ENCODE measurements at regions not wholly inside any gene's neighbourhood (a gene's known extent, or its start where the extent isn't known, plus 50 kb on each side); places are given as distances from the start of the nearest gene placed in this dataset.

GRCh38 chr1:221945669-221946068, 203.8 kb upstream of the DUSP10 start:
- no peak for DNase-seq

DNA sequence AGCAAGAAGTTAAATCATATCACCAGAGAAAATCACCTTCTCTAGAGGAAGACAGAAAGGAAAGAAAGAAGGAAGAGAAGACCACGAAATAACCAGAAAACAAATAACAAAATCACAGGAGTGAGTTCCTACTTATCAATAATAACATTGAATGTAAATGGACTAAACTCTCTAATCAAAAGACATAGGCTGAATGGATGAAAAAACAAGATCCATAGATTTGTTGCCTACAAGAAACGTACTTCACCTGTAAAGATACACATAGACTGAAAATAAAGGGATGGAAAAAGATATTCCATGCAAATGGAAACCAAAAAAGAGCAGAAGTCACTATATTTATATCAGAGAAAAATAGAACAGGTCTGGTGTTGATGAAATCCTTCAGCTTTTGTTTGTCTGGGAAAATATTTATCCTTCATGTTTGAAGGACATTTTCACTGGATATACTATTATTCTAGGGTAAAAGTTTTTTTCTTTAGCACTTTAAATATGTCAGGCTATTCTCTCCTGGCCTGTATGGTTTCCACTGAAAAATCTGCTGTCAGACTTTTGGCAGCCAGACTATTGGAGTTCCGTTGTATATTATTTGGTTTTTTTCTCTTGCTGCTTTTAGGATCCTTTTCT, 202.5 kb upstream of the DUSP10 start:
- no peak for DNase-seq

- DNase-seq: no peak
Observed at GRCh38 chr1:221940631-221941030, 198.7 kb upstream of the DUSP10 start.

GRCh38 chr1:221939607-221940006, 197.7 kb upstream of the DUSP10 start:
- DNase-seq: peak; percentile 69

DNA sequence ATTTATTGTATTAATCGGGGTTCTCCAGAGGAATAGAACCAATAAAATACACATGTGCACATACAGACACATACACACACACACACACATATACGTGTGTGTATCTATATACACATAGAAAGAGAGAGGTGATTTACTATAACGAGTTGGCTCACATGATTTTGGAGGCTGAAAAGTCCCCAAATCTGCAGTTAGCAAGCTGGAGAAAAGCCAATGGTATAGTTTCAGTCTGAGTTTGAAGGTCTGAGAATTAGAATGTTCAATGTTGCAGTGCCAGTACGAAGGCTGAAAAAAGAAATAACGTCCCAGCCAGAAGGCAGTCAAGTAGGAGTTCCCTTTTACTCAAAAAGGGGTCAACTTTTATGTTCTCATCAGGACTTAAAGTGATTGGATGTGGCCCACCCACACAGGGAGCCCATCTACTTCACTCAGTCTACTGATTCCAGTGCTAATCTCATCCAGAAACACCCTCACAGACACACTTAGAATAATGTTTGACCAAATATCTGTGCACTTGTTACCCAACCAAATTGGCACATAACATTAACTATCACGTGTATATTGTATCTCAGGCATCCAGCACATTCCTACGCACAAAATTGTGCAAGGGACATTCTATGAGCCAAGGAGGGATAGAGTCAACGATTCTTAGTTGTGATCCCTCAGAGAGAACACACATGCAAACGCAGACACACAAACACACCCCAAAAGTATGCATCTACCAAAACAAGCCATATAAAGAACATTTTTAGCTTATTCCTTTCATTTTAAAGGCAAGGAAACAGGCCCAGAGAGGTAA, 195.5 kb upstream of the DUSP10 start:
- DNase-seq: no peak

DNA sequence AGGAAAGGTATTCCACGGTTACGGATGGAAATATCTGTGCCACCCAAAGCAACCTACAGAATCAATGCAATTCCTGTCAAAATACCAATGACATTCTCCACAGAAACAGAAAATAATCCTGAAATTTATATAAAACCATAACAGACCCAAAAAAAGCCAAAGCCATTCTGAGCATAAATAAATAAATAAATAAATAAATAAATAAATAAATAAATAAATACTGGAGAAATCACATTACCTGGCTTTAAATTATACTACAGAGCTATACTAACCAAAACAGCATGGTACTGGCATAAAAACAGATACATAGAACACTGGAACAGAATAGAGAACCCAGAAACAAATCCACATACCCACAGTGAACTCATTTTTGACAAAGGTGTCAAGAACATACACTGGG, 191.9 kb upstream of the DUSP10 start:
- no peak for DNase-seq

DNA sequence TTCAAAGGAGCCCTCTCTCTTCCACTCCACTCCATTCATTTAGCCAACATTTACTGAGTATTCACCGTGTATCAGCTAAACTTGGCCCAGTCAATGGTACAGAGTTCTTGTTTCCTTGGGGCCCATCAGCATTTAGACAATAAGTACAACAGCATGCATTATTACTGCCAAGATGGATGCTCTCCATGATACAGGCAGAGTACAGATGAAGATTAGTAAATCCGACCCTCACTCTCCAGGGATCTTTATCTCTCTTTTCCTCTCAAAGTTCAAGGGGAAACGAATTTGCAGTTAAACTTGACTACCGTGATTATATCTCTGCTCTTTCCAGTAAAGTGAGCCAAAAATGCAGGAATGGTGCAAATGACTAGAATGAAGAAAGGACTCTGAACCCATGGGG, 184.6 kb upstream of the DUSP10 start:
- no peak for DNase-seq

DNA sequence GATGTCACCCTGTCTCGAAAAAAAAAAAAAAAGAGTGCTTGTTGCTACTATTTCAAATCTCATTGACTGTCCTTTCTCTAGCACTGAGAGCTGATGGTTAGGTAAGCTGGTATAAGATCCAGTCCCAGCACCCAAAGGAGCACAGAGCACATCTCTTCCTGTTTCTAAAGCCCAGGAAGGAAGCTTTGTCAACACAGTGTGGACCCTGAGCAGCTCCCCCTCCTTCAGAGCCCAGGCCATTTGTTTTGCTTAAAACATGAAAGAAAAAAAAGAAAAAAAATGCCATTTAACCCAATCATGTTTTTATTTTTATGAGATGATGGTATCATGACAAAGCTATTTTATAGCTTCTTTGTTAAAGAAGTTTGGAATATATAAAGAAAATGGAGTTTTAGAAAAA, 184.1 kb upstream of the DUSP10 start:
- no peak for DNase-seq

DNA sequence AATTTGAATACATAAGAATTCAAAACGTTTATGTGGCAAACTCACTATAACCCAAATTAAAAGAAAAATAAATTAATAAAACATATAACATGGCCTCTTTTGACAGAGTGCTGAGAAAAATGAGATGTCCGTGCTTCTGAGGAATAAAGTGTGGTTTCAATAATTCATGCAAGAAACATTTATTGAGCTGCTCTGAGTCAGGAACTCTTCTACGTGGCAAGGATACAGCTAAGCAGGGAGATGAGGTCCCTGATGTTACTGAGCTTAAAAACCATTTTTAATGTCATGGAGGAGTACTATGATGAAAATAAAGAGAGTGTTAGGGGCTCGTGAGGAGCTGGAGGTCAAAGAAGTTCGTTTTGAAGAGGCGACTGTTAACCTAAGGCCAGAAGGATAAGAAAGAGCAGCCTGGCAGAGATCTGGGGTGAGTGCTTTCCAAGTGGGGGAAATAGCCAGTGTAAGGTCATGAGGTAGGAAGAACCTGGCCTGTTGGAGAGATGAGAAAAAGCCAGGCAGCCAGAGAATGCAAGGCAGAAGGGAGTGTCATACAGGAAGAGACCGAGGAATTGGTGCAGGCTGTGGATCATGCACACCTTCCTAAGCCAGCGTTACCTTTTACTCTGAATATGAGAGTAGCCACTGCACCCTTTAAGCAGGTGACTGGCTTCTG, 182.2 kb upstream of the DUSP10 start:
- no peak for DNase-seq

- DNase-seq: no peak
Observed at GRCh38 chr1:221921936-221922335, 180.0 kb upstream of the DUSP10 start.

- no peak for DNase-seq
Observed at GRCh38 chr1:221919743-221920142, 177.9 kb upstream of the DUSP10 start.

DNA sequence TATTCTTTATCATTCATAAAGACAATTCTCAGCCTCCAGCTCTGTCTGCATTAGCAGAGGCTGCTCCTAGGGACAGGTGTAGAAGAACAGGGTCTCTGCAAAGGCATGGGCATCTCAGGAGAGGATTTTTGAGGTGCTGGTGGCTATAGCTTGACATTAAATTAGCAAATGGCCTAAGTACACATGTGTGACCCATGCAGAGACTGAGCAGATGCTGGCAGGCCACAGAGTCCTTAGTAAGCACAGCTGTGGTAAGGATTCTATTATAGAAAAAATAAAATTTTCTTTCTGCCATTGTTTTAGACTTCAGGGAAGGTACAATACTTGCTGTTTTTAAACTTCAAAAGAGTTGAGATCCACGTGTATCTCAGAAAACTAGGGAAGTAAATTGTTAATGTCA, 177.5 kb upstream of the DUSP10 start:
- no peak for DNase-seq

DNA sequence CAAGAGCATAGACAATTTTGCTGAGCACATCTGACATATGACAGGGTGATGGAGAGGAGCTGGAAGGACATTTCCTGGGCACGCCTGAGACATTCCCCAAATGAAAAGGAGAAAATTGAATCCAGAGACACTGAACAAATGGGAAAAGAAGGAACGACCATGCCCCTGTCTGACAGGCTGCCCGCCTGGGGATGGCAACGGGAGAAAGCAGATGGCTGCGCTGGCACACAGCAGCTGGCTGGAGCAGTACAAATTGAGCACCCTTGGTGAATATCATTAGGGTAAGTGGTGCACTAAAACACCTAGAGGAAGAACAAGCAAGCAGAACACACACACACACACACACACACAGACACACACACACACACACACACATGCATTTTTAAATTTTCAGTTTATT, 174.3 kb upstream of the DUSP10 start:
- peak; percentile 51 for DNase-seq

DNA sequence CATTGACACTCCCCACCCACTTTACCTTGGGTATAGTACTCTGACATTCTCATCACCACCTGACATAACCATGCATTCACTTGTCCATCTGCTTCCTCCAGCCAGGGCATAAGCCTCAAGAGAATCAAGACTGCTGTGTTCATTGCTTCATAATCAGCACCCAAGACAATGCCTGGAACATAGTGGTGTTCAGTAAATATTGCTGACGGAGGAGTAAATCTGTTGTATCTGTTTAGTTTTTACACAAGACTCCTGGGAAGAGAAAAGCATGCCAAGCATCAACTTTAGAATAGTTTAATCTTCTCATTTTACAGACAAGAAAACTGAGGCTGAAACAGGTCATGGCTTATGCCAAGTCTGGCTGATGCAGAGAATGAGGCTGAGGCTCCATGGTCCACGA, 173.9 kb upstream of the DUSP10 start:
- DNase-seq: no peak

DNA sequence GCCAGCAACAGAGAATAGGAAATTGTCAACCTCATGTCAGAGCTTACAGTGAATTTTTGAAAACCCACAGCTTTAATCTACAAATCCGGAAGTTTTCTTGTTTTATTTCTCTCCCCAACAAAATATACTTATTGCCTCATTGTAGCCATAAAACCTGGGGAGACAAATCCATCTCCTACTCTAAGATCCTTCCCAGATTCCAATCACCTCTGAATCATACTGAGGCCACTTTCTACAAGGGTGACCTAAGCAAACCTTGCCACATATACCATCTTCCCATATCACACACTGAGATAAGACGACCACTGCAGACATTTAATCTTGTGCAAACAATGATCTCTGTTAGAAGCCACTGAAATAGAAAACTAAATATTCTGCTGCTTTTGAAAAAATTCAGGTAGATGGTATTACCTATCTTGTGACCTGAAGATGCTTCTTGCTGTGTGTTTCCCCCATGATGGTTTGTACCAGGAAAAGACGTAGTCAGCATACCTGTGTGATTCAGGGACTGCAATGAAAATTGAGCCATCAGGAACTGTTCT, 171.5 kb upstream of the DUSP10 start:
- DNase-seq: no peak

DNA sequence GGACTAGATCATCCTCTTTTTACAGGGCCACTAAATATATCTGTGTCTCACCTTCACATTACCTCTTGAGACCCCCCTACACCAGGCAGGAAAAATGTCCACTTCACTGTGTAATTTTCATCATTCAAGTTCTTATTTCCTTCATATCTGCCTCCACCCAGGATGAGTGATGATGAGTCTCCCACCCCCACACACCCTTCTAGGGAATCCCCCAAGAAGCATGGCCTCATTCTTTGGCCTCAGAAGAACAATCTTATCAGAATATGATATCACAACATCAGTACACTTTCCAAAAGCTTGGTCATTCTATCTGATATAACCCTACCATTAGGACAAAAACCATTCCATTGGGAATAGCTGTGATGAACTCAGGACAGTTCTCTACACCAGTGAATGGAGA, 170.3 kb upstream of the DUSP10 start:
- no peak for DNase-seq

DNA sequence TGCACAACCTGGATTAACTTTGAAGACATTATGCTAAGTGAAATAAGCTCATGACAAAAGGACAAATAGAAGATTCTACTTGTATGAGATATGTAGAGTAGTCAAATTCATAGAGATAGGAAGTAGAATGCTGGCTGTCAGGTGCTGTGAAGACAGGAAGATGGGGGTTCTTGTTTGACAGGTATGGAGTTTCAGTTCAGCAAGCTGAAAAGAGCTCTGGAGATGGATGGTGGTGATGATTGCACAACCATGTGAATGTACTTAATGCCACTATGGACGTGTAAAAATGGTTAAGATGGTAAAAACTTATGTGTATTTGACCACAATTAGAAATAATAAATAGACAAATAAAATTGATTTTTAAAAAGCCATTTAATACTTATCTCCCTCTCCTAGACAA, 169.8 kb upstream of the DUSP10 start:
- no peak for DNase-seq

DNA sequence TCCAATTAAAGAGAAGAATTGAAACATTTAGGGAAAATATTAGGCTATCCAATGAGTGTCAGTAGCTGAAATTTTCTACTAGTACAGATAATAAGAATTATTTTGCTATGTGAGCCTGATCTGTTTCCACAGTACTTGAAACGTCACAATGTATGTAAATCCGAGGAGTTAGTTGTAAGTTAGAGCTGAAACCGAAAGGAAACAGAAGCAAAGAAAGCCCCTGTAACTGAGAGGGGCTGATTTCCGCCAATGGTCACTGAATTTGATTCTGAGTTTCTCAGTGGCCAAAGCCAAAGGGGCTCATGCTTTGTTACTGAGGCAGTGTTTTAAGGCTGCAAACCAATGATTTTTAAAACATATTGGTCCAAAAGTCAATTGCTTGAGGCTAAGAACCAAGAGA, 168.3 kb upstream of the DUSP10 start:
- DNase-seq: no peak

DNA sequence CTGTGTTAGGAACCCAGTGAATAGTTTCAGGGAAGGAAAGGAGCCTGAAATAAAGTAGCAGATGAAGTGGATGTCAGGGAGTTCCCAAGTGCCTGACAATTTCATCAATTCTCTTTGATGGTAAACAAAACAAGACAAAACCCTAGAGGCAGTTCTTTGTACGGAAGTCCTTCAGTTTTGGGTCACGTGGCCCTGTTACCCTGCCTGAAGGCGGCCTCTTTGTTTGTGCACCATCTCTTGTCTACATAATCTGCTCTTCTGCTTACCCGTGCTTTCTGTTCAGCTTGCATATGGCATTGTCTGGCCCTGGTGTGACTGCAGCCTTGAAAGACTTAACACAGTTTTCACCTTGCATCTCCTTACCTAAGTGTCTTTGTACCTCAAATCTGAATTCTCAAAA, 166.7 kb upstream of the DUSP10 start:
- DNase-seq: no peak

DNA sequence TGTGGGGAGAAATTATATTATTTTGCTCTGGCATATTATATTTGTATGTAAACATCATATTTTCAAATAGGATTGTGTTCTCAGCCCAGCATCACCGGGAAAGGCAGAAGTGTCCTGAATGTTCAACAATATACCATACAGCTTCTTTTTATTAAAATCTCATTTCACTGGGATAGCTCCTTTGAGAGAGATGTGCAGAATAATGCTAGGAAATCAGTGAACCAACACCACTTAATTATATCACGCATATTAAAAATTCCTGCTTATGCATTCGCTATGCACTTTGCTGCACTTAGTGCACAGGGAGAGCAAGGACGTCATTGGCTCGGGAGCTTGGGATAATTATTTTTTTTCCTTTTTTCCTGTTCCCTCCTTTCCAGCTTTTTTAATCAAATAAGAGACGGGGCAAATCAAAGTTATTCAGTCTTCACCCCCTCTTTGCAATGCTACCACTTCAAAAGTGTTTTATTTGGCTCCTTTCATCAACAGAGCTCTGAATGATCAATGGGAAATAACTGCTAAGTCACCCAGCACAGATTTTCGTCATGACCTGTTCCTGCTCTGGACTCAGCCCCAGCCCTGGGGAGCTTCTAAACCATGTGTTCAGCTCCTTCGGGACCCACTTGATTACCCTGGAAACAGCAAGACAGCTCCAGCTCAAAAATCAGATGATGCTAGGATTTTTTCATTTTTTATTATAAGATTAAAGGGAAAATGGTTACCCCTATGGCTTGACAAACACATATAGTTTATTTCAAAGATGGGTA, 165.5 kb upstream of the DUSP10 start:
- DNase-seq: no peak

DNA sequence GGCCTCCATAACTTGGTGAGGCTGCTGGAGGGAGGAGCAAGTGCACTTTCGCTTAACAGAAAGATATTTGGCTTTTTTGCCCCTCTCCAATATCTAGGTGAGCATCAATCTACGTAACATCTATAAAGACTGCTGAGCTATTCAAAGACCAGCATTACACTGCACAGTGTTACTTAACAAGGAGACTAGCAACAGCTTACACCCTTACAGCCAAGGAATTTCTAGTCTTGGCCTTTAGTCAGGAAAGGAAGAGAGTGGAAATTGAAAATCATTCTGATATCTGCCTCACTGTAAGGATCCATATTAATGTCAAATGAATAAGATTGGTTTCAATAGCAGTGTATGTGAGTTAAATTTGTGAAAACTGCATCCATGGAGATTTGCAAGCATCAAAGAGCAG, 163.9 kb upstream of the DUSP10 start:
- DNase-seq: no peak

- DNase-seq: no peak
Observed at GRCh38 chr1:221904319-221904718, 162.4 kb upstream of the DUSP10 start.

DNA sequence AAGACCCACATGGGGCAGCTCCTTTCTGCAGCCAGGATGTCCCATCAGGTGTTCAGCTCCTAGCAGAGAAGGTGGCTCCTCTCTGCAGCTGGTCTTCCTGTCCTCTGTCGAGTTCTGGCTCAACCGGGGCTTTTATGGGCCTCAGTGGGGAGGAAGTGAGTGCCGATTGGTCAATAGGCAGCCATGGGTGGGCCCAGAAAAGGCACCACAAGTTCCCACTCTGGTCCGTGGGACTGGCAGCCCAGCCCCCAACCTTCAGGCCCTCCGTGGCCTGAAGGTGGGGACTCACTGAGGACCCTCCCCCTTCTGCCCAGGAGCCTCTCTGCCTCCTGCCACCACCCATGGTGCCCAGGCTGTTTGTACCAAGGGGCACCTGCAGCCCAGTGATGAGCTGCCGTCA, 161.7 kb upstream of the DUSP10 start:
- no peak for DNase-seq
